ENCODE measurements at regions not wholly inside any gene's neighbourhood (a gene's known extent, or its start where the extent isn't known, plus 50 kb on each side); places are given as distances from the start of the nearest gene placed in this dataset.

- Histone ChIP-seq H3K9me3 (no peaks in the 10 kb centered on the region), H3K36me3 (no peaks in the 10 kb centered on the region), H3K27me3 (no peaks in the 10 kb centered on the region), H3K4me1 (no peaks in the 10 kb centered on the region), H3K4me3 (no peak overlapping the region), H3K27ac (no peak overlapping the region)
- no peak for TF ChIP-seq CTCF (IDR thresholded peaks at IDR 0.05)
- intact Hi-C loops (cut with DNase I), result no loop called here
- DNase-seq (ENCODE audit: low spot score in 2 of 2), result no peak
Measured at GRCh38 chr13:47218611-47219010, 321.8 kb upstream of the HTR2A start.

- H3K9me3 ChIP-seq, result no peaks in the 10 kb centered on the region
- no peak for TF ChIP-seq CTCF (IDR thresholded peaks at IDR 0.05)
- no peaks in the 10 kb centered on the region for H3K27me3 ChIP-seq
- H3K4me1 ChIP-seq, result no peaks in the 10 kb centered on the region
- DNase-seq (ENCODE audit: low spot score in 2 of 2), result no peak
- H3K36me3 ChIP-seq, result no peaks in the 10 kb centered on the region
- no peak overlapping the region for H3K4me3 ChIP-seq
- intact Hi-C loops (cut with DNase I), result no loop called here
- H3K27ac ChIP-seq, result no peak overlapping the region
Measured at GRCh38 chr13:47216176-47216822, 319.4 kb upstream of the HTR2A start.

GRCh38 chr13:47215736-47216135 lies 318.9 kb upstream of the HTR2A start:
- H3K27me3 ChIP-seq, result no peaks in the 10 kb centered on the region
- no peaks in the 10 kb centered on the region for H3K9me3 ChIP-seq
- H3K36me3 ChIP-seq, result no peaks in the 10 kb centered on the region
- no peak overlapping the region for H3K27ac ChIP-seq
- no peak overlapping the region for H3K4me3 ChIP-seq
- intact Hi-C loops (cut with DNase I), result no loop called here
- no peaks in the 10 kb centered on the region for H3K4me1 ChIP-seq
- no peak for DNase-seq (ENCODE audit: low spot score in 2 of 2)
- no peak for TF ChIP-seq CTCF (IDR thresholded peaks at IDR 0.05)

- no peak for DNase-seq (ENCODE audit: low spot score in 2 of 2)
- no peaks in the 10 kb centered on the region for H3K9me3 ChIP-seq
- TF ChIP-seq CTCF (IDR thresholded peaks at IDR 0.05), result no peak
- H3K4me1 ChIP-seq, result no peaks in the 10 kb centered on the region
- H3K4me3 ChIP-seq, result no peak overlapping the region
- intact Hi-C loops (cut with DNase I), result no loop called here
- no peaks in the 10 kb centered on the region for H3K27me3 ChIP-seq
- H3K36me3 ChIP-seq, result no peaks in the 10 kb centered on the region
- H3K27ac ChIP-seq, result no peak overlapping the region
Measured at GRCh38 chr13:47213047-47213446, 316.2 kb upstream of the HTR2A start.

GRCh38 chr13:47211106-47211505 lies 314.3 kb upstream of the HTR2A start:
- no peak overlapping the region for H3K27ac ChIP-seq
- H3K4me1 ChIP-seq, result no peaks in the 10 kb centered on the region
- intact Hi-C loops (cut with DNase I), result no loop called here
- no peak overlapping the region for H3K4me3 ChIP-seq
- no peak for DNase-seq (ENCODE audit: low spot score in 2 of 2)
- no peaks in the 10 kb centered on the region for H3K36me3 ChIP-seq
- no peaks in the 10 kb centered on the region for H3K9me3 ChIP-seq
- no peaks in the 10 kb centered on the region for H3K27me3 ChIP-seq
- no peak for TF ChIP-seq CTCF (IDR thresholded peaks at IDR 0.05)

- Histone ChIP-seq H3K27ac (no peak overlapping the region), H3K4me1 (no peaks in the 10 kb centered on the region), H3K27me3 (no peaks in the 10 kb centered on the region), H3K4me3 (no peak overlapping the region), H3K36me3 (no peaks in the 10 kb centered on the region), H3K9me3 (no peaks in the 10 kb centered on the region)
- DNase-seq (ENCODE audit: low spot score in 2 of 2), result no peak
- intact Hi-C loops (cut with DNase I), result no loop called here
- no peak for TF ChIP-seq CTCF (IDR thresholded peaks at IDR 0.05)
Measured at GRCh38 chr13:47206111-47206510, 309.3 kb upstream of the HTR2A start.
